Hepatocyte (in vitro differentiated cells): ENCODE measurements at regions not wholly inside any gene's neighbourhood (a gene's known extent, or its start where the extent isn't known, plus 50 kb on each side); places are given as distances from the start of the nearest gene placed in this dataset.

Experiments used
- EZH2 ChIP-seq: fragments of 200-600 bp; sonication (generic); IDR thresholded peaks from 2 replicates; pipeline ENCODE4 v1.6.1; 2016; ENCODE audit warnings: antibody characterized with exemption, mild to moderate bottlenecking, borderline replicate concordance
- TF ChIP-seq, protein P1 (sequence below): fragments of 200-600 bp; sonication (generic); IDR thresholded peaks from 2 replicates; pipeline ENCODE4 v1.5.1; 2016; ENCODE audit warnings: antibody characterized with exemption, mild to moderate bottlenecking; ENCODE audit not compliant: poor library complexity

DNA sequence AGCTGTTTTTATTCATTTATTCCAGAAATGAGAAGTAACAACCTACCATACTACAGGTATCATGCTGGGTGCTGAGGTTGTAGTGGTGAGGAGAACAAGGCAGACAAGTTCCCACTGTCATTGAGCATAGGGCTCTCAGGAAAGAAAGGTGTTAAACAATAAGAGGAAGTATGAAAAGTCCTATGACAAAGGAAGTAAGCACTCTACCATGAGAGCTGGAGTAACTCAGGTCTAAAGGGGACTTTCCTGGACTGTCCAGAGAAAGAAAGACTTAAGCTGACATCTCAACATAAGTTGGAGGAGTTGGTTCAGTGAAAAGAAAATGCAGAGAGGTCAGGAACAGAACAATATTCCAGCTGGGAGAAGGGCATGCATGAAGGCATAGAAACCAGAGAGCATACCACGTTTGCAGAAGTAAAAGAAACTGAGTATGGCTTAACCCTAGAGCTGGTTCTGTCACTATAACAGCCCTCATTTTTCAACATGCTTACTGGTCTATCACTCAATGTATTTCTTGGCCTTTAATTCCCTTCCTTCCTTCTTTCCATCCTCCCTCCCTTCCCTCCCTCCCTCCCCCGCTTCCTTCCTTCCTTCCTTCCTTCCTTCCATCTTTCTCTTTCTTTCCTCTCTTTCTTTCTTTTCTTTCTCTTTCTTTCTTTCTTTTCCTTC, 137.8 kb upstream of the BDNF start:
- TF ChIP-seq, protein P1, sequence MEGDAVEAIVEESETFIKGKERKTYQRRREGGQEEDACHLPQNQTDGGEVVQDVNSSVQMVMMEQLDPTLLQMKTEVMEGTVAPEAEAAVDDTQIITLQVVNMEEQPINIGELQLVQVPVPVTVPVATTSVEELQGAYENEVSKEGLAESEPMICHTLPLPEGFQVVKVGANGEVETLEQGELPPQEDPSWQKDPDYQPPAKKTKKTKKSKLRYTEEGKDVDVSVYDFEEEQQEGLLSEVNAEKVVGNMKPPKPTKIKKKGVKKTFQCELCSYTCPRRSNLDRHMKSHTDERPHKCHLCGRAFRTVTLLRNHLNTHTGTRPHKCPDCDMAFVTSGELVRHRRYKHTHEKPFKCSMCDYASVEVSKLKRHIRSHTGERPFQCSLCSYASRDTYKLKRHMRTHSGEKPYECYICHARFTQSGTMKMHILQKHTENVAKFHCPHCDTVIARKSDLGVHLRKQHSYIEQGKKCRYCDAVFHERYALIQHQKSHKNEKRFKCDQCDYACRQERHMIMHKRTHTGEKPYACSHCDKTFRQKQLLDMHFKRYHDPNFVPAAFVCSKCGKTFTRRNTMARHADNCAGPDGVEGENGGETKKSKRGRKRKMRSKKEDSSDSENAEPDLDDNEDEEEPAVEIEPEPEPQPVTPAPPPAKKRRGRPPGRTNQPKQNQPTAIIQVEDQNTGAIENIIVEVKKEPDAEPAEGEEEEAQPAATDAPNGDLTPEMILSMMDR = no peak
- no peak for TF ChIP-seq EZH2
